ENCODE measurements at regions not wholly inside any gene's neighbourhood (a gene's known extent, or its start where the extent isn't known, plus 50 kb on each side); places are given as distances from the start of the nearest gene placed in this dataset.

DNA sequence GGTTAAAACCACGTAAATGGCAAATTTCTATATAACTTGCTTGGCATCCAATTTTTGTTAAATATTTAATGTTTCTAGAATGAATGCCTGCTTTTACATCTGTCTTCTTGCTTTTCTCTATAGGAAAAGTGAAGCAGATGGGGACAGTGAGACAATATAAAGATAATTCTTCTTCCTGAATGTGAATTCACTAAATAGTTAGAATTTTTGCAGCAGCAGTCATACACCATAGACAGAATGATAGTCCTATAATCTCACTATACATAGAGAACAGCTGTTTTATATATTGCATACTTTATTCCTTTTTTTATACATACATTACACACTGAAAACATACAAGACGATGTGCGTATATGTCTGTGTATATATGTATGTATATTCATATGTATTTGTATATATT lies 1127.3 kb downstream of the PCDH9 start:
- H3K27me3 Mint-ChIP-seq: no peaks in the 10 kb centered on the region
- no peak for DNase-seq (ENCODE audit: low spot score, unreplicated experiment)
- H3K4me1 Mint-ChIP-seq (ENCODE audit: low read depth): peaks cover 10% of the 10 kb centered on the region
- TF ChIP-seq, protein P1, sequence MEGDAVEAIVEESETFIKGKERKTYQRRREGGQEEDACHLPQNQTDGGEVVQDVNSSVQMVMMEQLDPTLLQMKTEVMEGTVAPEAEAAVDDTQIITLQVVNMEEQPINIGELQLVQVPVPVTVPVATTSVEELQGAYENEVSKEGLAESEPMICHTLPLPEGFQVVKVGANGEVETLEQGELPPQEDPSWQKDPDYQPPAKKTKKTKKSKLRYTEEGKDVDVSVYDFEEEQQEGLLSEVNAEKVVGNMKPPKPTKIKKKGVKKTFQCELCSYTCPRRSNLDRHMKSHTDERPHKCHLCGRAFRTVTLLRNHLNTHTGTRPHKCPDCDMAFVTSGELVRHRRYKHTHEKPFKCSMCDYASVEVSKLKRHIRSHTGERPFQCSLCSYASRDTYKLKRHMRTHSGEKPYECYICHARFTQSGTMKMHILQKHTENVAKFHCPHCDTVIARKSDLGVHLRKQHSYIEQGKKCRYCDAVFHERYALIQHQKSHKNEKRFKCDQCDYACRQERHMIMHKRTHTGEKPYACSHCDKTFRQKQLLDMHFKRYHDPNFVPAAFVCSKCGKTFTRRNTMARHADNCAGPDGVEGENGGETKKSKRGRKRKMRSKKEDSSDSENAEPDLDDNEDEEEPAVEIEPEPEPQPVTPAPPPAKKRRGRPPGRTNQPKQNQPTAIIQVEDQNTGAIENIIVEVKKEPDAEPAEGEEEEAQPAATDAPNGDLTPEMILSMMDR (IDR thresholded peaks at IDR 0.05; ENCODE audit: unreplicated experiment): no peak
- no peaks in the 10 kb centered on the region for H3K9me3 Mint-ChIP-seq (ENCODE audit: low read depth)
- no peak overlapping the region for H3K4me3 Mint-ChIP-seq (ENCODE audit: low read depth)
- no peaks in the 10 kb centered on the region for H3K36me3 Mint-ChIP-seq (ENCODE audit: insufficient read depth)
- H3K27ac Mint-ChIP-seq: no peak overlapping the region

DNA sequence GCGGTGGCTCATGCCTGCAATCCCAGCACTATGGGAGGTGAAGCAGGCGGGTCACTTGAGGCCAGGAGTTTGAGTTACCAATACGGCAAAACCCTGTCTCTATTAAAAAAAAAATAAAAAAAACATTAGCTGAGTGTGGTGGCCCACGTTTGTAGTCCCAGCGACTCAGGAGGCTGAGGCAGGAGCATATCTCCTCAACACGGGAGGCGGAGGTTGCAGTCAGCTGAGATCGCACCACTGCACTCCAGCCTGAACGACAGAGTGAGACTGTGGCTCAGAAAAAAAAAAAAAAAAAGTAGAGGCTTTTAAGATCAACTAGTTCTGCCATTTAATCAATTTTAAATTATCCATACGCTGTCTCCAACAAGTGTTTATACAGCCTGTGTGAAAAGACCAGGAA lies 1130.3 kb downstream of the PCDH9 start:
- H3K4me3 Mint-ChIP-seq (ENCODE audit: low read depth): no peak overlapping the region

DNA sequence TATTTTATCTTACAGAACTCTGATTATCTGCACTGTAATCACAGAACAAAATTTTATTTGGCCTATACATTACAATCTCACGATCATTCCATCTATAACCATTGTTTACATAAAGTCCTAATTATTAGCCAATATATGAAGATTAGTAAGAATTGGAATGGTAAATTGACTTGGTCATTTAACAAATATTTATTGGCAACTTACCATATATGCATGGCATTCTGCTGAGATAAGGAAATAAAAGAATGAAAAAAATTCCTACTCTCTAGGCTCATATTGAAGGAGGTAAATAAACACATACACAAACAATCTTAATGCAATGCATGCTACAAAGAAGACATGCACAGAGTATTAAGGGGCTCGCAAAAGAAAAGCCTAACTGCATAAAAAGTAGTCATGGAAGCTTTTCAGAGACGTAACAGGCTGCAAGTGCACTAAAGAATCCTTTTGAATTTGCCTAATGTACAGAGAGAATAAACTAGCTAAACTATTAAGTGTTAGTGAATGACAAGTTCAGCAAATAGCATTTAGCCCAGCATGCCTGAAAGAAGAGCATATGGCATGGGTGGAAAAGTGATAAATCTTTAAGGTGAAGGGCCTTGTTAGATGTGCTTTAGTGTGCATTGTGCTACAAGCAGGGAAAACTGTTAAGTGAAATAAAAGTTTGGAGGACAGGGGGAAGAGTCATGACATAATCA lies 1131.1 kb downstream of the PCDH9 start:
- no peak for DNase-seq (ENCODE audit: low spot score, unreplicated experiment)
- TF ChIP-seq, protein P1 (IDR thresholded peaks at IDR 0.05; ENCODE audit: unreplicated experiment): no peak
- Mint-ChIP-seq H3K36me3 (ENCODE audit: insufficient read depth) (peaks cover 1% of the 10 kb centered on the region), H3K27ac (no peak overlapping the region), H3K4me1 (ENCODE audit: low read depth) (peaks cover 8% of the 10 kb centered on the region), H3K27me3 (no peaks in the 10 kb centered on the region), H3K4me3 (ENCODE audit: low read depth) (no peak overlapping the region), H3K9me3 (ENCODE audit: low read depth) (peaks cover 9% of the 10 kb centered on the region)

More for the DNA sequence above, 1130.3 kb downstream of the PCDH9 start:
- H3K27ac Mint-ChIP-seq: no peak overlapping the region
- no peaks in the 10 kb centered on the region for H3K27me3 Mint-ChIP-seq
- H3K36me3 Mint-ChIP-seq (ENCODE audit: insufficient read depth): no peaks in the 10 kb centered on the region
- H3K9me3 Mint-ChIP-seq (ENCODE audit: low read depth): peaks cover 6% of the 10 kb centered on the region
- DNase-seq (ENCODE audit: low spot score, unreplicated experiment): no peak
- peaks cover 8% of the 10 kb centered on the region for H3K4me1 Mint-ChIP-seq (ENCODE audit: low read depth)
- TF ChIP-seq, protein P1 (IDR thresholded peaks at IDR 0.05; ENCODE audit: unreplicated experiment): no peak

DNA sequence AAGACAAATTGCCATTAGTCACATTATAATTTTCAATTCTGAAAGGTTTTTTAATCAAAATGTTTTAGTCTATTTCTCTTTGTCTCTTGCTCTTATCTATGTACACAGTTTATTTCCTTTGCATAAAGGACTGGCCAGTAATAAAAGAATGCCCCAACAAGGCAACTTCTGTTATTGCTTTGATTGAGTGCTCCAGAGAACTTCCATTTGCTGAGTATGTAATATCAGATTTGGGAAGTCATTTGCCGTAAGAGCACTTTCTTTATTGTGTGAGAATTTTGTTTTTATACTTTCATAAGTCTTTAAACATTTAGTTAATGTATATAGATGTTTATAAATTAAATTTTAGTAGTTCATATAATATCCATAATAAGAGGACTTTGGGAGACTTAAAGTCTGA lies 1140.4 kb downstream of the PCDH9 start:
- no peaks in the 10 kb centered on the region for H3K27me3 Mint-ChIP-seq
- no peak overlapping the region for H3K27ac Mint-ChIP-seq
- TF ChIP-seq, protein P1 (IDR thresholded peaks at IDR 0.05; ENCODE audit: unreplicated experiment): no peak
- peaks cover 1% of the 10 kb centered on the region for H3K9me3 Mint-ChIP-seq (ENCODE audit: low read depth)
- peaks cover under 1% of the 10 kb centered on the region for H3K36me3 Mint-ChIP-seq (ENCODE audit: insufficient read depth)
- H3K4me3 Mint-ChIP-seq (ENCODE audit: low read depth): no peak overlapping the region
- peaks cover 14% of the 10 kb centered on the region for H3K4me1 Mint-ChIP-seq (ENCODE audit: low read depth)
- no peak for DNase-seq (ENCODE audit: low spot score, unreplicated experiment)

DNA sequence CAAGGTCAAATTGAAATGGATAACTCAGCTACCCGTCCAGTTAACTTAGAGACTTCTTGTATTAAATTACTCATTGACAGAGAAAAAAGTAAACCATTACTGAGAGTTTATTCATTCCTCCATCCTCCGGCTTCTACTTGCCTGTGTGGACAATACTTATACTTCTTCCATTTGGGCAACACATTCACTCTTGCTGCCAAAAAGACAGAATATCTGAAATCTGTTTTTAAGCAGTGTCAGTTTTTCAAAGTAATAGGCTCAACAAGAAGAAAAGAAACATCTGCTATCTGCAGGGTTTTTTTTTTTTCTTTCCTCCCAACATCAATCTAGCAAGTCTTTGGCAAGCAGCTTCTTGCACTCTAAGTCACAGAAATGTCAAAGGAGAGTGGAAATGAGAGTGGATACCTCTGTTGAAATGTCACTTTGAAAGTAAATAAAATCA lies 1142.8 kb downstream of the PCDH9 start:
- no peaks in the 10 kb centered on the region for H3K36me3 Mint-ChIP-seq (ENCODE audit: insufficient read depth)
- no peak overlapping the region for H3K27ac Mint-ChIP-seq
- TF ChIP-seq, protein P1 (IDR thresholded peaks at IDR 0.05; ENCODE audit: unreplicated experiment): no peak
- no peaks in the 10 kb centered on the region for H3K9me3 Mint-ChIP-seq (ENCODE audit: low read depth)
- DNase-seq (ENCODE audit: low spot score, unreplicated experiment): no peak
- H3K4me1 Mint-ChIP-seq (ENCODE audit: low read depth): peaks cover 13% of the 10 kb centered on the region
- H3K4me3 Mint-ChIP-seq (ENCODE audit: low read depth): no peak overlapping the region
- H3K27me3 Mint-ChIP-seq: no peaks in the 10 kb centered on the region
